Kidney epithelial cell (primary cell): ENCODE measurements at regions not wholly inside any gene's neighbourhood (a gene's known extent, or its start where the extent isn't known, plus 50 kb on each side); places are given as distances from the start of the nearest gene placed in this dataset.
"Not testable (repeated sequence)": the region's sequence is repeated elsewhere in the genome, so short reads cannot be mapped to it uniquely, and the experiment has no call there.

Experiments used
- DNase-seq: peaks from one replicate; pipeline ENCODE4 v3.0.0-alpha.2; 2010; ENCODE audit warnings: low read depth
- H3K27me3 ChIP-seq: 2 replicates; pipeline ENCODE4 v1.6.0; 2011; ENCODE audit warnings: low read length; ENCODE audit not compliant: control insufficient read depth, insufficient read depth
- H3K36me3 ChIP-seq: 2 replicates; pipeline ENCODE4 v1.5.1; 2011; ENCODE audit warnings: low read length; ENCODE audit not compliant: control insufficient read depth, insufficient read depth
- H3K4me3 ChIP-seq: 2 replicates; pipeline ENCODE4 v1.5.1; 2011; ENCODE audit warnings: low read depth, mild to moderate bottlenecking, control low read depth, low read length
- CTCF ChIP-seq: IDR thresholded peaks from 2 replicates; pipeline ENCODE4 v1.5.1; 2011; ENCODE audit warnings: mild to moderate bottlenecking, moderate library complexity, low read length, control low read depth, inconsistent platforms; ENCODE audit not compliant: insufficient read depth, poor library complexity, severe bottlenecking

- H3K4me3 ChIP-seq = no peak overlapping the region
- DNase-seq = no peak
- no peaks in the 10 kb centered on the region for H3K36me3 ChIP-seq
- TF ChIP-seq CTCF = no peak
- no peaks in the 10 kb centered on the region for H3K27me3 ChIP-seq
Measured at GRCh38 chr2:7154656-7155055, 237.4 kb downstream of the RNF144A start.

GRCh38 chr2:7161501-7161900 is 244.3 kb downstream of the RNF144A start:
- H3K36me3 ChIP-seq = no peaks in the 10 kb centered on the region
- no peak for DNase-seq
- TF ChIP-seq CTCF = no peak
- no peaks in the 10 kb centered on the region for H3K27me3 ChIP-seq
- no peak overlapping the region for H3K4me3 ChIP-seq

- TF ChIP-seq CTCF = no peak
- Histone ChIP-seq H3K4me3 (no peak overlapping the region), H3K27me3 (no peaks in the 10 kb centered on the region), H3K36me3 (no peaks in the 10 kb centered on the region)
- DNase-seq = no peak
Measured at GRCh38 chr2:7165736-7166135, 248.5 kb downstream of the RNF144A start.

GRCh38 chr2:7167801-7168411 is 250.7 kb downstream of the RNF144A start:
- no peak for DNase-seq
- TF ChIP-seq CTCF = no peak
- H3K4me3 ChIP-seq = no peak overlapping the region
- H3K27me3 ChIP-seq = no peaks in the 10 kb centered on the region
- H3K36me3 ChIP-seq = no peaks in the 10 kb centered on the region

GRCh38 chr2:7169593-7169992 is 252.4 kb downstream of the RNF144A start:
- H3K36me3 ChIP-seq = no peaks in the 10 kb centered on the region
- H3K27me3 ChIP-seq = no peaks in the 10 kb centered on the region
- no peak for TF ChIP-seq CTCF
- DNase-seq = no peak
- H3K4me3 ChIP-seq = no peak overlapping the region

- H3K27me3 ChIP-seq, DNase-seq, H3K4me3 ChIP-seq, H3K36me3 ChIP-seq: not testable (repeated sequence)
Measured at GRCh38 chr2:7178996-7179395, 261.8 kb downstream of the RNF144A start.
